ENCODE measurements at regions not wholly inside any gene's neighbourhood (a gene's known extent, or its start where the extent isn't known, plus 50 kb on each side); places are given as distances from the start of the nearest gene placed in this dataset.

DNA sequence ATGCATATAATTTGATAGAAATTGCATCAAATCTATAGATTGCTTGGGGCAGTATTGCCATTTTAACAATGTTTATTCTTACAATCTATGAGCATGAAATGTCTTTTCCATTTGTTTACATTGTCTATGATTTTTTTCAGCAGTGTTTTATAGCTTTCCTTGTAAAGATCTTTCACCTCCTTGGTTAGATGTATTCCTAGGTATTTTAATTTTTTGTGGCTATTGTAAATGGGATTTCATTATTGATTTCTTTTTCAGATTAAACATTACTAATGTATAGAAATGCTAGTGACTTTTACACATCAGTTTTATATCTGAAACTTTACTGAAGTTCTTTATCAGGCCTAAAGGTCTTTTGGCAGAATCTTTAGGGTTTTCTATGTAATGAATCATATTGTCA, 237.6 kb upstream of the STAC start:
- Histone ChIP-seq H2AFZ (ENCODE audit: low read length) (no peak overlapping the region), H3K4me2 (ENCODE audit: extremely low read depth, insufficient read depth, low read length) (no peak overlapping the region), H3K9ac (ENCODE audit: insufficient read depth, low read length) (no peak overlapping the region), H3K27me3 (ENCODE audit: control insufficient read depth, insufficient read depth, low read length) (no peaks in the 10 kb centered on the region), H4K20me1 (ENCODE audit: control insufficient read depth, extremely low read depth, insufficient read depth, low read length) (no peaks in the 10 kb centered on the region), H3K79me2 (ENCODE audit: control insufficient read depth, insufficient read depth, low read length) (no peaks in the 10 kb centered on the region), H3K9me3 (ENCODE audit: control insufficient read depth, insufficient read depth, low read depth, low read length) (no peaks in the 10 kb centered on the region), H3K4me3 (replicated peaks in 1 of 4; ENCODE audit: control extremely low read depth in 1 of 4, insufficient read depth in 1 of 4, low read depth in 3 of 4, low read length in 4 of 4) (no peak overlapping the region), H3K4me1 (ENCODE audit: control insufficient read depth, extremely low read depth, insufficient read depth, low read length) (no peaks in the 10 kb centered on the region), H3K36me3 (ENCODE audit: control insufficient read depth, insufficient read depth, low read length) (no peaks in the 10 kb centered on the region), H3K27ac (ENCODE audit: insufficient read depth, low read length) (no peak overlapping the region)
- no peak for DNase-seq (ENCODE audit: low read depth in 2 of 2)
- TF ChIP-seq, protein P1, sequence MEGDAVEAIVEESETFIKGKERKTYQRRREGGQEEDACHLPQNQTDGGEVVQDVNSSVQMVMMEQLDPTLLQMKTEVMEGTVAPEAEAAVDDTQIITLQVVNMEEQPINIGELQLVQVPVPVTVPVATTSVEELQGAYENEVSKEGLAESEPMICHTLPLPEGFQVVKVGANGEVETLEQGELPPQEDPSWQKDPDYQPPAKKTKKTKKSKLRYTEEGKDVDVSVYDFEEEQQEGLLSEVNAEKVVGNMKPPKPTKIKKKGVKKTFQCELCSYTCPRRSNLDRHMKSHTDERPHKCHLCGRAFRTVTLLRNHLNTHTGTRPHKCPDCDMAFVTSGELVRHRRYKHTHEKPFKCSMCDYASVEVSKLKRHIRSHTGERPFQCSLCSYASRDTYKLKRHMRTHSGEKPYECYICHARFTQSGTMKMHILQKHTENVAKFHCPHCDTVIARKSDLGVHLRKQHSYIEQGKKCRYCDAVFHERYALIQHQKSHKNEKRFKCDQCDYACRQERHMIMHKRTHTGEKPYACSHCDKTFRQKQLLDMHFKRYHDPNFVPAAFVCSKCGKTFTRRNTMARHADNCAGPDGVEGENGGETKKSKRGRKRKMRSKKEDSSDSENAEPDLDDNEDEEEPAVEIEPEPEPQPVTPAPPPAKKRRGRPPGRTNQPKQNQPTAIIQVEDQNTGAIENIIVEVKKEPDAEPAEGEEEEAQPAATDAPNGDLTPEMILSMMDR (conservative IDR thresholded peaks at IDR 0.05 in 1 of 2, IDR thresholded peaks at IDR 0.05 in 1 of 2; ENCODE audit: low read depth in 1 of 2, low read length in 2 of 2): no peak
- no peak for TF ChIP-seq EZH2 (IDR thresholded peaks at IDR 0.05; ENCODE audit: low read length, missing control alignments)

DNA sequence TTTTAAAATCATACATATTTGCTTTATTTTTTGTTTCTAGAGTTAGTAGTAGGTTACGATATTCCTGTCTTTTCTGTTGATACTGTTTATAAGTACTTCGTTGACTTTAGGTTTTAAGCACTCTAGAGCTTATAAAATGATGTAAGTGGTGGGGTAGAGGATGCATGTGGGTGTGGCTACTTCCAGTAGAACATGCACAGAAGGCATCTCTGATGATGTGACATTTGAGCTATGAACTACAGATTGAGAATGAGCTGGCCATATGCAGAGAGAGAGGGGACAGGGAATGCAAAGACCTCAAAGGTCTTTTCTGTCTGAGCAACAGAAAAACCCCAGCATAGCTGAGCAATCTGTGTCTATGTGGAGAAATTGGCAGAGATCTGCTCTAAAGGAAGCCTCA, 233.9 kb upstream of the STAC start:
- Histone ChIP-seq H3K27me3 (ENCODE audit: control insufficient read depth, insufficient read depth, low read length) (no peaks in the 10 kb centered on the region), H3K9ac (ENCODE audit: insufficient read depth, low read length) (no peak overlapping the region), H3K36me3 (ENCODE audit: control insufficient read depth, insufficient read depth, low read length) (no peaks in the 10 kb centered on the region), H3K4me1 (ENCODE audit: control insufficient read depth, extremely low read depth, insufficient read depth, low read length) (no peaks in the 10 kb centered on the region), H3K79me2 (ENCODE audit: control insufficient read depth, insufficient read depth, low read length) (no peaks in the 10 kb centered on the region), H3K4me3 (replicated peaks in 1 of 4; ENCODE audit: control extremely low read depth in 1 of 4, insufficient read depth in 1 of 4, low read depth in 3 of 4, low read length in 4 of 4) (no peak overlapping the region), H4K20me1 (ENCODE audit: control insufficient read depth, extremely low read depth, insufficient read depth, low read length) (no peaks in the 10 kb centered on the region), H3K27ac (ENCODE audit: insufficient read depth, low read length) (no peak overlapping the region), H3K9me3 (ENCODE audit: control insufficient read depth, insufficient read depth, low read depth, low read length) (no peaks in the 10 kb centered on the region), H2AFZ (ENCODE audit: low read length) (no peak overlapping the region), H3K4me2 (ENCODE audit: extremely low read depth, insufficient read depth, low read length) (no peak overlapping the region)
- no peak for DNase-seq (ENCODE audit: low read depth in 2 of 2)
- TF ChIP-seq, protein P1 (conservative IDR thresholded peaks at IDR 0.05 in 1 of 2, IDR thresholded peaks at IDR 0.05 in 1 of 2; ENCODE audit: low read depth in 1 of 2, low read length in 2 of 2): no peak
- TF ChIP-seq EZH2 (IDR thresholded peaks at IDR 0.05; ENCODE audit: low read length, missing control alignments): no peak

DNA sequence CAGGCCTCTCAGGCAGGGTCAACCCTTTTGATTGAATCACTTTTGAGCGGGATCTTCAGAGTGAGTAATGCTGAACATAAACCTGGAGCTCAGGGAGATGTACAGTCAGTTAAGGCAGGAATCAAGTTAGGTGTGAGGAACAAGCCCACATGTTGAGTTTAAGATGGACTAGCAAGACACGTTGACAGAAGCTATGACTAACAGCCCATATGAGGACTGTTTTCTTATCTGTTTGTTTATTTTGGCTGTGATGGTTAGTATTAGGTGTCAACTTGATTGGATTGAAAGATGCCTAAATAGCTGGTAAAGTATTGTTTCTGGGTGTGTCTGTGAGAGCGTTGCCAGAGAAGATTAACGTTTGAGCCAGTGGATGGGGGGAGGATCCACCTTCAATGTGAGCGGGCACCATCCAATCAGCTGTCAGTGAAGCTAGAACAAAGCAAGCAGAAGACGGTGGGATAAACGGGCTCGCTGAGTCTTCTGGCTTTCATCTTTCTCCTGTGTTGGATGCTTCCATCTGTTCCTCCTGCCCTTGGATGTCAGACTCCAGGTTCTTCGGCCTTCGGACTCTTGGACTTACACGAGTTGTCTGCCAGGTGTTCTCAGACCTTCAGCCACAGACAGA, 232.3 kb upstream of the STAC start:
- H3K9me3 ChIP-seq (ENCODE audit: control insufficient read depth, insufficient read depth, low read depth, low read length): no peaks in the 10 kb centered on the region
- no peaks in the 10 kb centered on the region for H4K20me1 ChIP-seq (ENCODE audit: control insufficient read depth, extremely low read depth, insufficient read depth, low read length)
- H3K4me1 ChIP-seq (ENCODE audit: control insufficient read depth, extremely low read depth, insufficient read depth, low read length): no peaks in the 10 kb centered on the region
- H3K27ac ChIP-seq (ENCODE audit: insufficient read depth, low read length): no peak overlapping the region
- H3K4me3 ChIP-seq (replicated peaks in 1 of 4; ENCODE audit: control extremely low read depth in 1 of 4, insufficient read depth in 1 of 4, low read depth in 3 of 4, low read length in 4 of 4): no peak overlapping the region
- no peak overlapping the region for H2AFZ ChIP-seq (ENCODE audit: low read length)
- H3K36me3 ChIP-seq (ENCODE audit: control insufficient read depth, insufficient read depth, low read length): no peaks in the 10 kb centered on the region
- H3K79me2 ChIP-seq (ENCODE audit: control insufficient read depth, insufficient read depth, low read length): no peaks in the 10 kb centered on the region
- H3K9ac ChIP-seq (ENCODE audit: insufficient read depth, low read length): no peak overlapping the region
- DNase-seq (ENCODE audit: low read depth in 2 of 2): no peak
- no peak for TF ChIP-seq EZH2 (IDR thresholded peaks at IDR 0.05; ENCODE audit: low read length, missing control alignments)
- TF ChIP-seq, protein P1 (conservative IDR thresholded peaks at IDR 0.05 in 1 of 2, IDR thresholded peaks at IDR 0.05 in 1 of 2; ENCODE audit: low read depth in 1 of 2, low read length in 2 of 2): no peak
- H3K4me2 ChIP-seq (ENCODE audit: extremely low read depth, insufficient read depth, low read length): no peak overlapping the region
- H3K27me3 ChIP-seq (ENCODE audit: control insufficient read depth, insufficient read depth, low read length): no peaks in the 10 kb centered on the region
